HCT116 (cell line): ENCODE measurements at regions not wholly inside any gene's neighbourhood (a gene's known extent, or its start where the extent isn't known, plus 50 kb on each side); places are given as distances from the start of the nearest gene placed in this dataset.

ENCODE experiments used
- ELF1 ChIP-seq: IDR thresholded peaks from 2 replicates; pipeline ENCODE4 v1.6.1; 2012; ENCODE audit warnings: low read depth, borderline replicate concordance
- EZH2phosphoT487 ChIP-seq: fragments of 200-600 bp; IDR thresholded peaks from 2 replicates; pipeline ENCODE4 v1.6.1; 2018; ENCODE audit warnings: antibody characterized with exemption, borderline replicate concordance
- FOSL1 ChIP-seq: IDR thresholded peaks from 2 replicates; pipeline ENCODE4 v1.6.1; 2012; ENCODE audit warnings: low read depth
- JUND ChIP-seq: IDR thresholded peaks from 2 replicates; pipeline ENCODE4 v1.6.1; 2012
- POLR2A ChIP-seq: IDR thresholded peaks from 2 replicates; pipeline ENCODE4 v1.7.0; 2011; ENCODE audit warnings: borderline replicate concordance; ENCODE audit not compliant: insufficient read depth, insufficient read length; ENCODE audit errors: extremely low read depth
- POLR2AphosphoS5 ChIP-seq: IDR thresholded peaks from 2 replicates; pipeline ENCODE4 v1.6.1; 2011; ENCODE audit warnings: mild to moderate bottlenecking, low read depth, low read length, moderate library complexity
- RAD21 ChIP-seq: IDR thresholded peaks from 2 replicates; pipeline ENCODE4 v1.6.1; 2012; ENCODE audit warnings: low read depth, mild to moderate bottlenecking
- SRF ChIP-seq: IDR thresholded peaks from 2 replicates; pipeline ENCODE4 v1.6.1; 2012; ENCODE audit warnings: low read depth
- TF ChIP-seq, protein P1 (sequence below): IDR thresholded peaks from 2 replicates; pipeline ENCODE4 v1.6.1; 2012; ENCODE audit warnings: low read depth
- TF ChIP-seq, protein P2 (sequence below), 3 experiments: fragments of 200-600 bp in 1 of 3; sonication (generic) in 1 of 3; IDR thresholded peaks in 2 of 3; conservative IDR thresholded peaks in 1 of 3; 2 replicates each; pipeline ENCODE4 v1.5.1; 2012 to 2017; ENCODE audit warnings: low read depth in 2 of 3, low read length in 2 of 3, antibody characterized with exemption in 1 of 3, borderline replicate concordance in 1 of 3, control low read depth in 1 of 3, mild to moderate bottlenecking in 1 of 3, mixed read lengths in 1 of 3, mixed run types in 1 of 3, moderate library complexity in 1 of 3; ENCODE audit not compliant: insufficient read depth in 1 of 3

DNA sequence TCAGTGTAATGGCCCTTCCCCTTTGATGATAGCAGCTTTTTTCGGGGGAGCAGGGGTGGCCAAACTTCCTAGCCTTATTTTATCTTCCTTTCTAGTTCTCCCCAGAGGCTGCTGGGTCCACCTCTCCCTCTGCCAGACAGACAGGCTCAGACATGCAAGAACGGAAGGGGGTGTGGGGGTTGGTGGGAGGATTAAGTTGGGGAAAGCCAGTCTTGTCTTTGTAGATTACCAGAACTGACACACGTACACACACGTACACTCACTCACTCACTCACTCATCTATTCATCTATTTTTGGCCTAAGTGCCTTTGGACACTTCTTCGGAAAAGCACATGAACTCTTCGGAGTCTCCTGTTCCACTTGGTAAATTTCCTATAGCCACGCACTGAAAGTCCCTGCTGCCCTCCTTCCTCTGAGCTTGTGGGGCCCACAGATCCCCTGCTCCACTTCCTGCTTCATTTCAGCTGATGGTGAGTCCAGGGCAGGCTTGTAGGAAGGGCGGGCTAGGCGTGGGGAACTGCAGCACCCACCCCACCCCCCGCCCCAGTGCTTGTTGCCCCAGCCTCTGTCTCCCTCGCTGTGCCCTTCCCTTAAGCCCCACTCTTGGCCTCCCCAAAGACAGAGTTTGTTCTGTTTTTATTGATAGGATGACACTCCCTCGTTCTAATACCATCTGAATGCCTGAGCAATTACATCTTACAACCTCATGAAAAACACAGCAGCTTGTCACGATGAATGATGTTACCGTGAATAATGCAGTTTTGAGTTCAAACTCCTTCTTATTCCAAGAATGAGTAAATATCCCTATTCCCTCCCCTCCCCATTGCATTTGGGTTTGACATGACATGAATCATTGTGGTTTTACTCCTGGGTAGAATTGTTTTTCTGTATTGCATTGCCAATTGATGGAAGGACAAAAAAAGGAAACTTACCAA lies 60.7 kb upstream of the ATP5PO start:
- TF ChIP-seq FOSL1 = peak; percentile 41; the same call in 1 of the 2 replicates
- TF ChIP-seq, protein P1, sequence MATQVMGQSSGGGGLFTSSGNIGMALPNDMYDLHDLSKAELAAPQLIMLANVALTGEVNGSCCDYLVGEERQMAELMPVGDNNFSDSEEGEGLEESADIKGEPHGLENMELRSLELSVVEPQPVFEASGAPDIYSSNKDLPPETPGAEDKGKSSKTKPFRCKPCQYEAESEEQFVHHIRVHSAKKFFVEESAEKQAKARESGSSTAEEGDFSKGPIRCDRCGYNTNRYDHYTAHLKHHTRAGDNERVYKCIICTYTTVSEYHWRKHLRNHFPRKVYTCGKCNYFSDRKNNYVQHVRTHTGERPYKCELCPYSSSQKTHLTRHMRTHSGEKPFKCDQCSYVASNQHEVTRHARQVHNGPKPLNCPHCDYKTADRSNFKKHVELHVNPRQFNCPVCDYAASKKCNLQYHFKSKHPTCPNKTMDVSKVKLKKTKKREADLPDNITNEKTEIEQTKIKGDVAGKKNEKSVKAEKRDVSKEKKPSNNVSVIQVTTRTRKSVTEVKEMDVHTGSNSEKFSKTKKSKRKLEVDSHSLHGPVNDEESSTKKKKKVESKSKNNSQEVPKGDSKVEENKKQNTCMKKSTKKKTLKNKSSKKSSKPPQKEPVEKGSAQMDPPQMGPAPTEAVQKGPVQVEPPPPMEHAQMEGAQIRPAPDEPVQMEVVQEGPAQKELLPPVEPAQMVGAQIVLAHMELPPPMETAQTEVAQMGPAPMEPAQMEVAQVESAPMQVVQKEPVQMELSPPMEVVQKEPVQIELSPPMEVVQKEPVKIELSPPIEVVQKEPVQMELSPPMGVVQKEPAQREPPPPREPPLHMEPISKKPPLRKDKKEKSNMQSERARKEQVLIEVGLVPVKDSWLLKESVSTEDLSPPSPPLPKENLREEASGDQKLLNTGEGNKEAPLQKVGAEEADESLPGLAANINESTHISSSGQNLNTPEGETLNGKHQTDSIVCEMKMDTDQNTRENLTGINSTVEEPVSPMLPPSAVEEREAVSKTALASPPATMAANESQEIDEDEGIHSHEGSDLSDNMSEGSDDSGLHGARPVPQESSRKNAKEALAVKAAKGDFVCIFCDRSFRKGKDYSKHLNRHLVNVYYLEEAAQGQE = no peak
- TF ChIP-seq JUND = 0 out of 2 replicates have a peak, but pooled peaks have one; percentile 26
- no peak for TF ChIP-seq SRF
- TF ChIP-seq RAD21 = no peak
- TF ChIP-seq, protein P2, sequence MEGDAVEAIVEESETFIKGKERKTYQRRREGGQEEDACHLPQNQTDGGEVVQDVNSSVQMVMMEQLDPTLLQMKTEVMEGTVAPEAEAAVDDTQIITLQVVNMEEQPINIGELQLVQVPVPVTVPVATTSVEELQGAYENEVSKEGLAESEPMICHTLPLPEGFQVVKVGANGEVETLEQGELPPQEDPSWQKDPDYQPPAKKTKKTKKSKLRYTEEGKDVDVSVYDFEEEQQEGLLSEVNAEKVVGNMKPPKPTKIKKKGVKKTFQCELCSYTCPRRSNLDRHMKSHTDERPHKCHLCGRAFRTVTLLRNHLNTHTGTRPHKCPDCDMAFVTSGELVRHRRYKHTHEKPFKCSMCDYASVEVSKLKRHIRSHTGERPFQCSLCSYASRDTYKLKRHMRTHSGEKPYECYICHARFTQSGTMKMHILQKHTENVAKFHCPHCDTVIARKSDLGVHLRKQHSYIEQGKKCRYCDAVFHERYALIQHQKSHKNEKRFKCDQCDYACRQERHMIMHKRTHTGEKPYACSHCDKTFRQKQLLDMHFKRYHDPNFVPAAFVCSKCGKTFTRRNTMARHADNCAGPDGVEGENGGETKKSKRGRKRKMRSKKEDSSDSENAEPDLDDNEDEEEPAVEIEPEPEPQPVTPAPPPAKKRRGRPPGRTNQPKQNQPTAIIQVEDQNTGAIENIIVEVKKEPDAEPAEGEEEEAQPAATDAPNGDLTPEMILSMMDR (IDR thresholded peaks at IDR 0.05 in 2 of 3, conservative IDR thresholded peaks at IDR 0.05 in 1 of 3; ENCODE audit: borderline replicate concordance in 1 of 3, insufficient read depth in 1 of 3, low read depth in 2 of 3, low read length in 2 of 3) = no peak
- no peak for TF ChIP-seq POLR2A
- no peak for TF ChIP-seq POLR2AphosphoS5
- TF ChIP-seq ELF1 = no peak
- TF ChIP-seq EZH2phosphoT487 = no peak
